ENCODE measurements at regions not wholly inside any gene's neighbourhood (a gene's known extent, or its start where the extent isn't known, plus 50 kb on each side); places are given as distances from the start of the nearest gene placed in this dataset.

DNA sequence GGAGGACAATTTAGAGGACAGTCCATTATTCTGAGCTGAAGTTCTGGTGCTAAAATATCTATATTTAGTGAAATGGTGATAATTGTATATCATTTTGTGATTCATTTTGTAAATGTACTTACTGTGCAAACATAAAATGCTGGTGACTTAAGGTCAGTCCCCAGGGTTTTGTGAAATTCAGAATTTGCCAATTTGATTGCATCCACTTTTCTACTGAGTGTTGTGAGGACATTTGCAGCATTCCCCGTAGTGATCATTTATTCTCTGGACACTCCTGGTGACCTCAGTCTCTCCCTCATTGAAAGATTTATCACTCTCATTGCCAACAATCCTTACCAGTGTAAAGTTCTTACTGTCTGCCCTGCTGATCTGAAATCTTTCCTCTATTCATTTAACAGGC is 98.2 kb downstream of the SOCS6 start:
- Histone ChIP-seq H3K27me3 (no peaks in the 10 kb centered on the region), H3K9me3 (no peaks in the 10 kb centered on the region), H3K4me1 (no peaks in the 10 kb centered on the region), H3K4me3 (no peak overlapping the region), H3K27ac (no peak overlapping the region), H3K36me3 (no peaks in the 10 kb centered on the region)
- WGBS, 2 donors, result 83 to 88% methylated on average over 1 of the region's 1 CpG
- TF ChIP-seq POLR2AphosphoS5 (IDR thresholded peaks at IDR 0.05) (no peak), EP300 (IDR thresholded peaks at IDR 0.05) (no peak), POLR2A (IDR thresholded peaks at IDR 0.05) (no peak)
- TF ChIP-seq, protein P1, sequence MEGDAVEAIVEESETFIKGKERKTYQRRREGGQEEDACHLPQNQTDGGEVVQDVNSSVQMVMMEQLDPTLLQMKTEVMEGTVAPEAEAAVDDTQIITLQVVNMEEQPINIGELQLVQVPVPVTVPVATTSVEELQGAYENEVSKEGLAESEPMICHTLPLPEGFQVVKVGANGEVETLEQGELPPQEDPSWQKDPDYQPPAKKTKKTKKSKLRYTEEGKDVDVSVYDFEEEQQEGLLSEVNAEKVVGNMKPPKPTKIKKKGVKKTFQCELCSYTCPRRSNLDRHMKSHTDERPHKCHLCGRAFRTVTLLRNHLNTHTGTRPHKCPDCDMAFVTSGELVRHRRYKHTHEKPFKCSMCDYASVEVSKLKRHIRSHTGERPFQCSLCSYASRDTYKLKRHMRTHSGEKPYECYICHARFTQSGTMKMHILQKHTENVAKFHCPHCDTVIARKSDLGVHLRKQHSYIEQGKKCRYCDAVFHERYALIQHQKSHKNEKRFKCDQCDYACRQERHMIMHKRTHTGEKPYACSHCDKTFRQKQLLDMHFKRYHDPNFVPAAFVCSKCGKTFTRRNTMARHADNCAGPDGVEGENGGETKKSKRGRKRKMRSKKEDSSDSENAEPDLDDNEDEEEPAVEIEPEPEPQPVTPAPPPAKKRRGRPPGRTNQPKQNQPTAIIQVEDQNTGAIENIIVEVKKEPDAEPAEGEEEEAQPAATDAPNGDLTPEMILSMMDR (IDR thresholded peaks at IDR 0.05), result no peak
- intact Hi-C loops (cut with DNase I), result no loop called here
- no peak for DNase-seq

DNA sequence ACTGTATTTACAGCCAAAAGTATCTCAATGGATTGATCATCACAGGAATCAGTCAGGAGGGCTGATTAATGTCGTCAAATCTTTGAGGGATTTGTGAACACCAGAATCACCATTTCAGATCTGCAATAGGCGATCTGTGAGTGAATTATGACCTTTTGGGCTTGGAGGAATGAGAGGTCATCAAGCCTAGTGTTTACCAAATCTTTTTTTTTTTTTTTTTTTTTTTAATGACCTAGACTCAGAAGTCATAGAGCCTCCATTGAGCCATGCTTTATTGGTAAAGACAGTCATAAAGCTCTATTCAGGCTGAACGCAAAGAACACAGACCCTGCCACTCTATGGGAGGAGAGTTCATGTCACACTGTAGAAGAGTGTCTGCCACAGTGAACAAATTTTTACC is 97.7 kb downstream of the SOCS6 start:
- H3K9me3 ChIP-seq, result no peaks in the 10 kb centered on the region
- WGBS, 2 donors, result 82 to 84% methylated on average over 3 of the region's 3 CpGs
- no peak overlapping the region for H3K4me3 ChIP-seq
- no peaks in the 10 kb centered on the region for H3K27me3 ChIP-seq
- H3K27ac ChIP-seq, result no peak overlapping the region
- intact Hi-C loops (cut with DNase I), result no loop called here
- no peak for TF ChIP-seq POLR2A (IDR thresholded peaks at IDR 0.05)
- no peak for TF ChIP-seq POLR2AphosphoS5 (IDR thresholded peaks at IDR 0.05)
- TF ChIP-seq, protein P1 (IDR thresholded peaks at IDR 0.05), result no peak
- no peak for TF ChIP-seq EP300 (IDR thresholded peaks at IDR 0.05)
- H3K4me1 ChIP-seq, result no peaks in the 10 kb centered on the region
- no peak for DNase-seq
- H3K36me3 ChIP-seq, result no peaks in the 10 kb centered on the region

DNA sequence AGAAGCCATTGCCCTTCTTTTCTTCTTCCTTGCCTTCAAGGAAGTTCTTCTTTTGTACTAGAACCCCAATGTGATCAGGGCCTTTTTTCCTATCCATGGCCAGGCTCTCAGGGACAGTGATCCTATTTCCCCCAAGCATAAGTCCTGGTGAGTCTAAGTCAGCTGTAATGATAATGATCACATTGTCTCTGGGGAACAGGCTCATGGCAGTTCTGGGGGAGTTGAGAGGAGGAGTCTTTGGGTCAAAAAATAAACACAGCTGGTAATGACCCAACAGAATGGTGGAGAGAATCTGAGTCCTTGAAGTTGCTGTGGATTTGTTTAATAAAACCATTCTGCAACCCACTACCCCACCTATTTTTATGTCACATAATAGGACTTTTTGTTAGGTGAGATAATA is 96.6 kb downstream of the SOCS6 start:
- no peak for DNase-seq
- TF ChIP-seq, protein P1 (IDR thresholded peaks at IDR 0.05), result no peak
- no peak for TF ChIP-seq POLR2A (IDR thresholded peaks at IDR 0.05)
- no peak for TF ChIP-seq POLR2AphosphoS5 (IDR thresholded peaks at IDR 0.05)
- no peak for TF ChIP-seq EP300 (IDR thresholded peaks at IDR 0.05)
- H3K27me3 ChIP-seq, result no peaks in the 10 kb centered on the region
- H3K4me1 ChIP-seq, result no peaks in the 10 kb centered on the region
- no peak overlapping the region for H3K27ac ChIP-seq
- intact Hi-C loops (cut with DNase I), result no loop called here
- H3K36me3 ChIP-seq, result no peaks in the 10 kb centered on the region
- no peaks in the 10 kb centered on the region for H3K9me3 ChIP-seq
- H3K4me3 ChIP-seq, result no peak overlapping the region

DNA sequence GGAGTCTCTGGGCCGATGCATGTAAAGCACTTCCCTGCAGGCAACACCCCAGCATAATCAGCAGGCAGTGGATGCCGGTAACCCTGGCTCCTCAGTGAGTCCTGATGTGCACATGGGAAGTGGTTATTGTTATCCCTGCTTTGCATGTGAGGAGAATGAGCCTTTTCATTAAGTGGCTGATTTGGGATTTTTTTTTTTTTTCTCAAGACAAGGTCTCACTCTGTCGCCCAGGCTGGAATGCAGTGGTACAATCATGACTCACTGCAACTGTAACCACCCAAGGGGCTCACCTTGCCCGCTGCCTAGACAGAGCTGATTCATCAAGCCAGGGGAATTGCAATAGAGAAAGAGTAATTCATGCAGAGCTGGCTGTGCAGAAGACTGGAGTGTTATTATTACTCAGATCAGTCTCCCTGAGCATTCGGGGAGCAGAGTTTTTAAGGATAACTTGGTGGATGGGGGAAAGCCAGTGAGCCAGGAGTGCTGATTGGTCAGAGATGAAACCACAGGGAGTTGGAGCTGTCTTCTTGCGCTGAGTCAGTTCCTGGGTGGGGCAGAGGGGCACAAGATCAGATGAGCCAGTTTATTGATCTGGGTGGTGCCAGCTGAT is 95.4 kb downstream of the SOCS6 start:
- Histone ChIP-seq H3K9me3 (no peaks in the 10 kb centered on the region), H3K4me1 (no peaks in the 10 kb centered on the region), H3K27me3 (no peaks in the 10 kb centered on the region), H3K27ac (no peak overlapping the region), H3K36me3 (no peaks in the 10 kb centered on the region), H3K4me3 (no peak overlapping the region)
- 66 to 79% methylated on average over 6 of the region's 6 CpGs for WGBS, 2 donors
- no peak for TF ChIP-seq POLR2A (IDR thresholded peaks at IDR 0.05)
- TF ChIP-seq EP300 (IDR thresholded peaks at IDR 0.05), result no peak
- TF ChIP-seq POLR2AphosphoS5 (IDR thresholded peaks at IDR 0.05), result no peak
- TF ChIP-seq, protein P1 (IDR thresholded peaks at IDR 0.05), result no peak
- no peak for DNase-seq
- intact Hi-C loops (cut with DNase I), result no loop called here
